Endothelial cell of umbilical vein (primary cell): ENCODE measurements at regions not wholly inside any gene's neighbourhood (a gene's known extent, or its start where the extent isn't known, plus 50 kb on each side); places are given as distances from the start of the nearest gene placed in this dataset.

Experiments used
- BruUV-seq: library from RNA; stranded (reverse); fragments of 400-500 nt; replicated peaks from 2 replicates; lab custom pipeline; 2021; lab: Mats Ljungman, UMichigan
- CTCF ChIA-PET: fragments of 300-600, 350-600 bp; sonication (Branson Sonifier 250); formaldehyde crosslinking; loops from one replicate; lab custom pipeline; 2021; ENCODE audit warnings: antibody characterized with exemption, inconsistent platforms; lab: Charles Lee
- POLR2A ChIA-PET: fragments of 300-600, 350-600 bp; sonication (Branson Sonifier 250); formaldehyde crosslinking; loops from one replicate; lab custom pipeline; 2021; ENCODE audit warnings: antibody characterized with exemption, inconsistent platforms; lab: Charles Lee
- DNase-seq: peaks from one replicate; pipeline ENCODE4 v3.0.0-alpha.2; 2011; ENCODE audit warnings: low read depth, low spot score
- FAIRE-seq: peaks from 2 replicates; lab custom pipeline; 2011; peaks lifted over from hg19 to GRCh38; lab: Jason Lieb, UNC
- H2AFZ ChIP-seq: 2 replicates; pipeline ENCODE4 v1.6.0; 2012; ENCODE audit warnings: low read depth, low read length, control low read depth, inconsistent platforms
- H3K27ac ChIP-seq: 2 replicates; pipeline ENCODE4 v1.5.1; 2011; ENCODE audit warnings: low read depth, mild to moderate bottlenecking, control low read depth, low read length, moderate library complexity; ENCODE audit not compliant: insufficient read depth
- H3K27me3 ChIP-seq, 2 experiments: 2 replicates each; pipeline versions ENCODE4 v1.6.0 to v1.6.1; 2011; ENCODE audit warnings: low read length in 2 of 2, mixed read lengths in 1 of 2; ENCODE audit not compliant: control insufficient read depth in 2 of 2, insufficient read depth in 2 of 2
- H3K36me3 ChIP-seq, 2 experiments: 2 replicates in 1 of 2; 3 replicates in 1 of 2; pipeline ENCODE4 v1.5.1; 2011; ENCODE audit warnings: low read length in 2 of 2, mild to moderate bottlenecking in 1 of 2, moderate library complexity in 1 of 2; ENCODE audit not compliant: control insufficient read depth in 2 of 2, insufficient read depth in 2 of 2; ENCODE audit errors: extremely low read depth in 1 of 2
- H3K4me1 ChIP-seq: 3 replicates; pipeline ENCODE4 v1.5.1; 2011; ENCODE audit warnings: mild to moderate bottlenecking, low read length; ENCODE audit not compliant: control insufficient read depth, insufficient read depth; ENCODE audit errors: extremely low read depth
- H3K4me2 ChIP-seq: 2 replicates; pipeline ENCODE4 v1.6.1; 2011; ENCODE audit warnings: low read length, control low read depth, mixed read lengths; ENCODE audit not compliant: insufficient read depth
- H3K4me3 ChIP-seq, 3 experiments: fragments of 200-600 bp in 1 of 3; sonication (generic), shearing (Covaris generic) in 1 of 3; replicated peaks in 1 of 3; 2 replicates each; pipeline ENCODE4 v1.5.1; 2011 to 2016; ENCODE audit warnings: control low read depth in 3 of 3, low read length in 3 of 3, mild to moderate bottlenecking in 2 of 3, inconsistent platforms in 1 of 3, low read depth in 1 of 3, moderate library complexity in 1 of 3; ENCODE audit not compliant: insufficient read depth in 1 of 3
- H3K79me2 ChIP-seq: 2 replicates; pipeline ENCODE4 v1.6.0; 2012; ENCODE audit warnings: low read length, inconsistent platforms; ENCODE audit not compliant: control insufficient read depth, insufficient read depth
- H3K9ac ChIP-seq: replicated peaks from 2 replicates; pipeline ENCODE3; 2011; ENCODE audit warnings: low read length, control low read depth; ENCODE audit not compliant: insufficient read depth; ENCODE audit errors: extremely low read depth
- H3K9me1 ChIP-seq: replicated peaks from 3 replicates; pipeline ENCODE4 v1.6.0; 2011; ENCODE audit warnings: mild to moderate bottlenecking, low read length; ENCODE audit not compliant: control insufficient read depth, insufficient read depth; ENCODE audit errors: extremely low read depth
- H3K9me3 ChIP-seq: replicated peaks from 2 replicates; pipeline ENCODE4 v1.5.1; 2012; ENCODE audit warnings: low read length, inconsistent platforms; ENCODE audit not compliant: control insufficient read depth, insufficient read depth
- H4K20me1 ChIP-seq: replicated peaks from 2 replicates; pipeline ENCODE3; 2011; ENCODE audit warnings: mild to moderate bottlenecking, low read length; ENCODE audit not compliant: control insufficient read depth, insufficient read depth; ENCODE audit errors: extremely low read depth
- CTCF ChIP-seq, 2 donors: IDR thresholded peaks; 1 replicate in 1 of 2; 2 replicates in 1 of 2; pipeline ENCODE4 v1.5.1; 2011; ENCODE audit warnings: low read length in 2 of 2, mild to moderate bottlenecking in 2 of 2, moderate library complexity in 2 of 2, control low read depth in 1 of 2, inconsistent platforms in 1 of 2, low read depth in 1 of 2; ENCODE audit not compliant: insufficient read depth in 1 of 2; ENCODE audit errors: extremely low read depth in 1 of 2
- EZH2 ChIP-seq: IDR thresholded peaks from 2 replicates; pipeline ENCODE4 v1.6.1; 2012; ENCODE audit warnings: borderline replicate concordance, low read depth, mild to moderate bottlenecking, moderate library complexity, low read length, inconsistent platforms; ENCODE audit not compliant: severe bottlenecking
- FOS ChIP-seq: IDR thresholded peaks from 2 replicates; pipeline ENCODE4 v1.6.1; 2011; ENCODE audit warnings: mild to moderate bottlenecking, low read length, moderate library complexity, borderline replicate concordance; ENCODE audit not compliant: insufficient read depth
- GATA2 ChIP-seq: IDR thresholded peaks from 2 replicates; pipeline ENCODE4 v1.7.0; 2011; ENCODE audit warnings: low read depth, mild to moderate bottlenecking, moderate library complexity, mixed read lengths, low read length; ENCODE audit not compliant: insufficient read length, insufficient read depth
- JUN ChIP-seq: IDR thresholded peaks from 2 replicates; pipeline ENCODE4 v1.6.1; 2011; ENCODE audit warnings: borderline replicate concordance, low read depth; ENCODE audit not compliant: insufficient read length, insufficient read depth
- MYC ChIP-seq: IDR thresholded peaks from one replicate; pipeline ENCODE4 v1.6.1; 2011; ENCODE audit warnings: mild to moderate bottlenecking, low read depth, low read length
- POLR2A ChIP-seq: IDR thresholded peaks from 2 replicates; pipeline ENCODE4 v1.6.1; 2012; ENCODE audit warnings: low read depth, mild to moderate bottlenecking, control low read depth, low read length
- POLR2AphosphoS5 ChIP-seq: IDR thresholded peaks from 2 replicates; pipeline ENCODE4 v1.6.1; 2012; ENCODE audit warnings: low read depth, mild to moderate bottlenecking, control low read depth, low read length, moderate library complexity; ENCODE audit not compliant: insufficient read depth
- dilution Hi-C: fragments of 300-500 bp; cut with MboI; formaldehyde crosslinking; loops from one replicate; pipeline ENCODE4 v1.15.0; 2019; ENCODE audit warnings: low sequenced_read_pairs; ENCODE audit not compliant: extremely low pct_ligation_motif_present
- intact Hi-C: fragments of 100-400 bp; cut with micrococcal nuclease; formaldehyde crosslinking; loops from one replicate; pipeline ENCODE4 v1.10.0; 2022
- TF ChIP-seq, protein P1 (sequence below): IDR thresholded peaks from 2 replicates; pipeline ENCODE4 v1.6.1; 2011; ENCODE audit not compliant: insufficient read depth, insufficient read length

DNA sequence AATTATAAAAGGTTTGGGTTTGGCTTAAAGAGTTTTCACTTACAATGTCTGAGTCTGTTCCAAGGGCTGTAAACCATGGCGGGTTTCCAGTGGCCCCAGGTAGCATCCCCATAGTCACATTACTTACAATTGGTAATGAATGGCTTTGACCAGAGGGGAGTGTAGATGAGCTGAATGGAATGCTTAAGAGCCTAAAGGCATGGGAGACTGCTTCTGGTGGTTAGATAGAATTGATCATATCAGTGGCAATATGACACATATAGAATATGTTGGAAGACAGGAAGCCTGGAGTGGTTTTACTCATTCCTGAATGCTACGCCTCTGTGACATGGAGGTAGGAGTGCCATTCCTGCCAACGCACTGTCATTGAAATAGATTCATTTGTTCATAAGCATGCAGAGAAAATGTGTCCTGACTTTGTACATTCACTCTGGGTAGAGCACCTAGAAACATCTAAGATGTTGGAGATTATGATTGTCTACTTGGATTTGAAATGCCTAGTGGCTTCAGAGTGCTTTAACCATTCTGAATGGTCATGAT is 183.3 kb downstream of the BLID start:
- peaks cover 0 to 2% of the 10 kb centered on the region in 2 experiments for H3K27me3 ChIP-seq
- intact Hi-C loops (loop anchor here (5.0 kb wide), 2 partner anchors 170 to 275 kb away; no protein-coding TSS in a partner anchor), dilution Hi-C loops (no loop called here)
- H3K4me2 ChIP-seq: no peak overlapping the region
- H3K9me1 ChIP-seq: no peaks in the 10 kb centered on the region
- ChIA-PET CTCF (no interaction called here), POLR2A (no interaction called here)
- no TSS peak for BruUV-seq
- DNase-seq (no peak), FAIRE-seq (no peak)
- no peaks in the 10 kb centered on the region for H3K79me2 ChIP-seq
- no peaks in the 10 kb centered on the region for H3K9me3 ChIP-seq
- TF ChIP-seq GATA2 (no peak), EZH2 (no peak), POLR2AphosphoS5 (no peak), FOS (no peak), CTCF (IDR thresholded peaks at IDR 0.05; ENCODE audit: extremely low read depth in 1 of 2, insufficient read depth in 1 of 2, low read depth in 1 of 2, low read length in 2 of 2) (no peak), POLR2A (no peak), JUN (no peak), MYC (no peak)
- TF ChIP-seq, protein P1, sequence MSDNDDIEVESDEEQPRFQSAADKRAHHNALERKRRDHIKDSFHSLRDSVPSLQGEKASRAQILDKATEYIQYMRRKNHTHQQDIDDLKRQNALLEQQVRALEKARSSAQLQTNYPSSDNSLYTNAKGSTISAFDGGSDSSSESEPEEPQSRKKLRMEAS: no peak
- H3K4me3 ChIP-seq: no peak overlapping the region
- H3K36me3 ChIP-seq: no peaks in the 10 kb centered on the region
- H3K4me1 ChIP-seq: peaks cover 8% of the 10 kb centered on the region
- no peak overlapping the region for H3K9ac ChIP-seq
- no peak overlapping the region for H3K27ac ChIP-seq
- no peaks in the 10 kb centered on the region for H4K20me1 ChIP-seq
- H2AFZ ChIP-seq: no peak overlapping the region
